Activated CD8-positive, alpha-beta memory T cell treated with anti-CD3 and anti-CD28 coated beads, Interleukin-2, amount 10 ng/mL, durations not matched to agents 7 days and 5 days (primary cell): ENCODE measurements at regions not wholly inside any gene's neighbourhood (a gene's known extent, or its start where the extent isn't known, plus 50 kb on each side); places are given as distances from the start of the nearest gene placed in this dataset.

Source experiments
- ATAC-seq: fragments of 150-1000 bp; cut with Tn5 transposase; one replicate; pipeline ENCODE4 v1.10.0; 2021; ENCODE audit warnings: moderate library complexity
- CTCF ChIA-PET: fragments of 350-600 bp; sonication (Branson Sonifier 250); formaldehyde crosslinking; loops from one replicate; lab custom pipeline; 2021; ENCODE audit warnings: antibody characterized with exemption; lab: Charles Lee
- DNase-seq: peaks from one replicate; pipeline ENCODE4 v3.0.0-alpha.2; 2020
- H3K27ac Mint-ChIP-seq: one replicate; pipeline ENCODE4 v1.8.0; 2021; ENCODE audit warnings: mild to moderate bottlenecking, mixed read lengths
- H3K27me3 Mint-ChIP-seq: one replicate; pipeline ENCODE4 v1.8.0; 2021; ENCODE audit warnings: mixed read lengths
- H3K36me3 Mint-ChIP-seq: one replicate; pipeline ENCODE4 v1.8.0; 2021; ENCODE audit warnings: mild to moderate bottlenecking, mixed read lengths
- H3K4me1 Mint-ChIP-seq: one replicate; pipeline ENCODE4 v1.8.0; 2021; ENCODE audit warnings: mixed read lengths
- H3K4me3 Mint-ChIP-seq: one replicate; pipeline ENCODE4 v1.8.0; 2021; ENCODE audit warnings: mild to moderate bottlenecking, moderate library complexity, mixed read lengths
- H3K9me3 Mint-ChIP-seq: one replicate; pipeline ENCODE4 v1.8.0; 2022; ENCODE audit warnings: low read depth, mixed read lengths

DNA sequence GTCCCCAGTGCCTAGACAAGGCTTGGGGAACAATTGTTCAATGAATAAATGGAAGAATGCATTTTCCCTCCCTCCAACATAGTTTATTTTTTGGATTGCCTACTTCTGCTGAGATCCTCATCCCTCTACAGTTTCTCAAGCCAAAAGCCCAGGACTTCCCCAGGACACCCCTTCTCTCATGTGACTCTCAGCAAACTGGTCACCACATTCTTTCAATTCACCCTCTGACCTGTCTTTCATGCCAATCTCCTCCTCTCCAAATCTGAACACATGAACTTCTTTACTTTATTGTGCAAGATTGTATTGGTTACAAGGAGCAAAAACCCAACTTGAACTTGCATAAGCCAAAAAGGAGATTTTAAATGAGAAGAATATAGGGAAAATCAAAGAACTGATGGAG is 103.2 kb upstream of the JUN start:
- ATAC-seq = no peak
- H3K4me1 Mint-ChIP-seq = peaks cover 42% of the 10 kb centered on the region
- H3K4me3 Mint-ChIP-seq = no peak overlapping the region
- peaks cover 3% of the 10 kb centered on the region for H3K9me3 Mint-ChIP-seq
- H3K36me3 Mint-ChIP-seq = peaks cover 2% of the 10 kb centered on the region
- H3K27me3 Mint-ChIP-seq = no peaks in the 10 kb centered on the region
- H3K27ac Mint-ChIP-seq = no peak overlapping the region
- no peak for DNase-seq
- CTCF ChIA-PET = interaction anchor here (1.2 kb wide), 1 partner anchor 16 kb away, joined by 3 read pairs; no protein-coding TSS in a partner anchor

- CTCF ChIA-PET = interaction anchor here (1.0 to 1.4 kb wide), 2 partner anchors 9 to 140 kb away, joined by 3 to 4 read pairs; no protein-coding TSS in a partner anchor
- Mint-ChIP-seq H3K9me3 (peaks cover 3% of the 10 kb centered on the region), H3K4me3 (no peak overlapping the region), H3K4me1 (peaks cover 36% of the 10 kb centered on the region), H3K36me3 (peaks cover 2% of the 10 kb centered on the region), H3K27ac (no peak overlapping the region), H3K27me3 (no peaks in the 10 kb centered on the region)
- ATAC-seq (no peak), DNase-seq (no peak)
Measured at GRCh38 chr1:58888833-58889232, 105.0 kb upstream of the JUN start.

DNA sequence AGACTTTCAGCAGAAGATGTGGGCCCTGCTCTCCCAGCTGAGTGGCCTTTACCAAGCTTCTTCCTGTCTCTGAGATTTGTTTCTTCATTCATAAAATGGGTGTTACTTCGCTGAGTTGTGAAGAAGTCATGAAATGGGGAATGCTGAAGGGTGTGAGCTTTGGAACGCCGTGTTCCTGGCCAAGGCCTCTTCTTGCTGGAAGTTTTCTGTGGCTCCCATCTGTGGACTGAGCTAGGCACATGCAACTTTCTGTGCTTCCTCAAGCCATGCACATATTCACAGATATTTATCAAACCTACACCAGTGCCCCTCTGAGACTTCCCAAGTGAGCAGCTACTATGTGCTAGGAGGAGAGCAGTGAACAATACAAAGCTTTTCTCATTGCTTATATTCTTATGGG is 106.3 kb upstream of the JUN start:
- Mint-ChIP-seq H3K27ac (no peak overlapping the region), H3K4me3 (no peak overlapping the region), H3K36me3 (peaks cover 2% of the 10 kb centered on the region), H3K27me3 (no peaks in the 10 kb centered on the region), H3K9me3 (peaks cover 3% of the 10 kb centered on the region), H3K4me1 (peaks cover 33% of the 10 kb centered on the region)
- no peak for ATAC-seq
- CTCF ChIA-PET = interaction anchor here (1.0 to 1.4 kb wide), 2 partner anchors 10 to 31 kb away, joined by 3 read pairs; no protein-coding TSS in a partner anchor
- DNase-seq = no peak

GRCh38 chr1:58890609-58891008 is 106.8 kb upstream of the JUN start:
- H3K9me3 Mint-ChIP-seq = peaks cover 3% of the 10 kb centered on the region
- peaks cover 33% of the 10 kb centered on the region for H3K4me1 Mint-ChIP-seq
- H3K27ac Mint-ChIP-seq = no peak overlapping the region
- ATAC-seq (no peak), DNase-seq (no peak)
- no peak overlapping the region for H3K4me3 Mint-ChIP-seq
- no peaks in the 10 kb centered on the region for H3K27me3 Mint-ChIP-seq
- peaks cover 2% of the 10 kb centered on the region for H3K36me3 Mint-ChIP-seq
- CTCF ChIA-PET = no interaction called here

DNA sequence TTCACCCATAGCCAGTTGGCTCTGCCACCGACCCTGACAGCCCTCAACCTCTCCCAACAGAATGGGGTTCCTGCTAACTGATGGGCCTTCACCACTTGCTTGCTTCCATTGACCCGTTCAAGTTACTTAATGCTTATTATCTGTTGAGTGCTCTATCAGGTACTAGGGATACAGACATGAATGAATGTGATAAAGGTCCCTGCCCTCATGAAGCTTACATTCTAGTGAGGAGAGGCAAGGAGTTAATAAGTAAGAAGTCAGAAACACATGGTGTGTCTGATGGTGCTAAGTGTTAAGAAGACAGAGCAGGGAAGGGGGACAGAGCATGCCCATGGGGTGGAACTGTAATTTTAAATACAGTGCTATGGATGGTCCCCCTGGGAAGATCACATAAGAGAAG is 107.5 kb upstream of the JUN start:
- CTCF ChIA-PET = no interaction called here
- Mint-ChIP-seq H3K27ac (no peak overlapping the region), H3K4me3 (no peak overlapping the region), H3K4me1 (peaks cover 32% of the 10 kb centered on the region), H3K27me3 (no peaks in the 10 kb centered on the region), H3K36me3 (peaks cover 2% of the 10 kb centered on the region), H3K9me3 (peaks cover 3% of the 10 kb centered on the region)
- DNase-seq (no peak), ATAC-seq (no peak)

GRCh38 chr1:58893257-58893869 is 109.5 kb upstream of the JUN start:
- CTCF ChIA-PET = interaction anchor here (1.1 kb wide), 1 partner anchor 43 kb away, joined by 3 read pairs; no protein-coding TSS in a partner anchor
- Mint-ChIP-seq H3K4me1 (peaks cover 22% of the 10 kb centered on the region), H3K27me3 (no peaks in the 10 kb centered on the region), H3K4me3 (no peak overlapping the region), H3K36me3 (peaks cover 2% of the 10 kb centered on the region), H3K9me3 (peaks cover 3% of the 10 kb centered on the region), H3K27ac (no peak overlapping the region)
- DNase-seq = no peak
- ATAC-seq = no peak

- no peak overlapping the region for H3K27ac Mint-ChIP-seq
- no peak for DNase-seq
- no peaks in the 10 kb centered on the region for H3K27me3 Mint-ChIP-seq
- CTCF ChIA-PET = interaction anchor here (1.9 kb wide), 1 partner anchor 13 kb away, joined by 5 read pairs; no protein-coding TSS in a partner anchor
- no peak for ATAC-seq
- no peaks in the 10 kb centered on the region for H3K36me3 Mint-ChIP-seq
- H3K4me1 Mint-ChIP-seq = peaks cover 15% of the 10 kb centered on the region
- no peak overlapping the region for H3K4me3 Mint-ChIP-seq
- no peaks in the 10 kb centered on the region for H3K9me3 Mint-ChIP-seq
Measured at GRCh38 chr1:58895082-58895481, 111.2 kb upstream of the JUN start.

- no peak for DNase-seq
- ATAC-seq = peak; percentile 23
- H3K4me3 Mint-ChIP-seq = no peak overlapping the region
- H3K27me3 Mint-ChIP-seq = no peaks in the 10 kb centered on the region
- no peaks in the 10 kb centered on the region for H3K36me3 Mint-ChIP-seq
- no peak overlapping the region for H3K27ac Mint-ChIP-seq
- peaks cover 15% of the 10 kb centered on the region for H3K4me1 Mint-ChIP-seq
- no peaks in the 10 kb centered on the region for H3K9me3 Mint-ChIP-seq
- CTCF ChIA-PET = interaction anchor here (1.1 to 1.9 kb wide), 3 partner anchors 10 to 38 kb away, joined by 3 to 5 read pairs (median 4); no protein-coding TSS in a partner anchor
Measured at GRCh38 chr1:58895559-58896145, 111.8 kb upstream of the JUN start.

- H3K36me3 Mint-ChIP-seq = no peaks in the 10 kb centered on the region
Measured at GRCh38 chr1:58896246-58897183, 112.7 kb upstream of the JUN start.

DNA sequence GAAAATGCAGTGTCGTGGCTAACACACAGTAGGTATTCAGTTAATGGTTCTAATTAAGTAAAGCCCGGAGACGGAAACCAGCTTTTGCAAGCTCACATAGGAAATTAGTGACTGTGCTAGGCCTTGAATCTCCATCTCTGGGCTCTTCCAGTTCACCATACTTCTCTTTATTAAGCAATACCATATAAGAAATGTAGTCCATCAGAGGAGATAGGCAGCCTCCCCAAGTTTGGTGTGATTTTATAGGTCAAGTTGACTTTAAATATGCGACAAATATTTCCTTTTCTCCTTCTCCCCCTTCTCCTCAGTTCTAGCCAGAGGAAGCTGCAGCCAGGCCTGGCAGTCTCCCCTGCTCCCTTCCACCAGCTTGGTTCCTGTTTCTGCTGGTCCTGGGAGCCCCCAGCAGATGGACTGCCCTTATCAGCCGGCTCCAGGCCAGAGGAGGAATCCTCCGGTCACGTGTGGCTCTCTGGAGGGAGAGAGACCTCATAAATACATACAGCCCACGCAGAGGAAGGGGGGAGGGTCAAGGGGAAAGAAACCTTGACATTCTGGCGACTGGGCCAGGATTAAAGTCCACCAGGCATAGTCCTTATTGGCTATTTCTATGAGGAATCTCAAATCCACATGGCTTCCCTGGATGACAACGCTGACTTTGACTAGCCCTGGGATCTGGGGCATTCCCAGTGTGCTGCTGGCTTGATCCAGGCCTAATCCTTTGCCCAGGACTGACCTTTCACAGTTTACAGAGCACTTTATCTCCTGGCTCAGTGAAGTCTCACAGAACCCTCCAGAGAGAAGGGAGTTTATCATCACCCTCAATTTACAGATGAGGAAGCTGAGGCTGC is 115.1 kb upstream of the JUN start:
- Mint-ChIP-seq H3K27me3 (no peaks in the 10 kb centered on the region), H3K4me1 (peaks cover 22% of the 10 kb centered on the region), H3K27ac (no peak overlapping the region), H3K9me3 (no peaks in the 10 kb centered on the region), H3K36me3 (no peaks in the 10 kb centered on the region), H3K4me3 (no peak overlapping the region)
- DNase-seq (no peak), ATAC-seq (no peak)
- CTCF ChIA-PET = no interaction called here

More at GRCh38 chr1:58896246-58897183, 112.7 kb upstream of the JUN start:
- H3K27me3 Mint-ChIP-seq = no peaks in the 10 kb centered on the region
- ATAC-seq = no peak
- CTCF ChIA-PET = interaction anchor here (1.1 to 1.9 kb wide), 4 partner anchors 9 to 39 kb away, joined by 3 to 5 read pairs (median 4); no protein-coding TSS in a partner anchor
- peaks cover 15% of the 10 kb centered on the region for H3K4me1 Mint-ChIP-seq
- DNase-seq = no peak
- no peaks in the 10 kb centered on the region for H3K9me3 Mint-ChIP-seq
- no peak overlapping the region for H3K4me3 Mint-ChIP-seq
- no peak overlapping the region for H3K27ac Mint-ChIP-seq

GRCh38 chr1:58899587-58900271 is 115.9 kb upstream of the JUN start:
- Mint-ChIP-seq H3K4me3 (no peak overlapping the region), H3K4me1 (peaks cover 28% of the 10 kb centered on the region), H3K9me3 (no peaks in the 10 kb centered on the region), H3K36me3 (no peaks in the 10 kb centered on the region), H3K27ac (no peak overlapping the region), H3K27me3 (no peaks in the 10 kb centered on the region)
- DNase-seq = no peak
- CTCF ChIA-PET = interaction anchor here (1.5 kb wide), 1 partner anchor 50 kb away, joined by 3 read pairs; no protein-coding TSS in a partner anchor
- ATAC-seq = no peak

GRCh38 chr1:58900396-58900795 is 116.5 kb upstream of the JUN start:
- ATAC-seq (no peak), DNase-seq (no peak)
- H3K9me3 Mint-ChIP-seq = no peaks in the 10 kb centered on the region
- H3K4me3 Mint-ChIP-seq = no peak overlapping the region
- no peaks in the 10 kb centered on the region for H3K27me3 Mint-ChIP-seq
- no peaks in the 10 kb centered on the region for H3K36me3 Mint-ChIP-seq
- no peak overlapping the region for H3K27ac Mint-ChIP-seq
- CTCF ChIA-PET = interaction anchor here (1.0 to 1.5 kb wide), 2 partner anchors 20 to 49 kb away, joined by 3 read pairs; no protein-coding TSS in a partner anchor
- H3K4me1 Mint-ChIP-seq = peaks cover 26% of the 10 kb centered on the region
